Astrocyte (in vitro differentiated cells and primary cell): ENCODE measurements at regions not wholly inside any gene's neighbourhood (a gene's known extent, or its start where the extent isn't known, plus 50 kb on each side); places are given as distances from the start of the nearest gene placed in this dataset.

Experiments
- EZH2 ChIP-seq: IDR thresholded peaks from 2 replicates; pipeline ENCODE4 v1.6.1; 2012; ENCODE audit warnings: mild to moderate bottlenecking, low read length, inconsistent platforms; ENCODE audit not compliant: insufficient read depth
- TF ChIP-seq, protein P1 (sequence below): IDR thresholded peaks from 2 replicates; pipeline ENCODE4 v1.5.1; 2011; ENCODE audit warnings: low read depth, mild to moderate bottlenecking, inconsistent platforms, low read length, moderate library complexity; ENCODE audit not compliant: insufficient read depth

DNA sequence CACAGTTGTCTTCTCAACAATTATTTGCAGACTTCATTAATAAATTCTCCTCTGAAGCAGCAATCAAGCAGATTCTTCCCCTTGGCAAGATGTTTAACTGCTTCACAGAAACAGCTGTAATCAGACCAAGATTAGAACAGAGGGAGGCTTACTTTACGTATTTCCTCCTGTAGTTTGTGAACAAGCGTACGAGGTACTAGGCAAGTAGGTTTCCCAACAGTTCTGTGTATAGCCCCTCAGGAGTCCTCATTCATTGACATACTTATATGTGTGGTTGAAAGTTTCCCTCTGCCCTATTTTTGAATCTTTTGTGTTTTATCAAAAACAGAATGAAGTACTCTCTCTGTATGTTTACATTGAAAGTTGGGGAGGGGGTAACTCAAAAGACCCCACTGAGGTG, 128.0 kb downstream of the SPATA31D1 start:
- no peak for TF ChIP-seq EZH2
- TF ChIP-seq, protein P1, sequence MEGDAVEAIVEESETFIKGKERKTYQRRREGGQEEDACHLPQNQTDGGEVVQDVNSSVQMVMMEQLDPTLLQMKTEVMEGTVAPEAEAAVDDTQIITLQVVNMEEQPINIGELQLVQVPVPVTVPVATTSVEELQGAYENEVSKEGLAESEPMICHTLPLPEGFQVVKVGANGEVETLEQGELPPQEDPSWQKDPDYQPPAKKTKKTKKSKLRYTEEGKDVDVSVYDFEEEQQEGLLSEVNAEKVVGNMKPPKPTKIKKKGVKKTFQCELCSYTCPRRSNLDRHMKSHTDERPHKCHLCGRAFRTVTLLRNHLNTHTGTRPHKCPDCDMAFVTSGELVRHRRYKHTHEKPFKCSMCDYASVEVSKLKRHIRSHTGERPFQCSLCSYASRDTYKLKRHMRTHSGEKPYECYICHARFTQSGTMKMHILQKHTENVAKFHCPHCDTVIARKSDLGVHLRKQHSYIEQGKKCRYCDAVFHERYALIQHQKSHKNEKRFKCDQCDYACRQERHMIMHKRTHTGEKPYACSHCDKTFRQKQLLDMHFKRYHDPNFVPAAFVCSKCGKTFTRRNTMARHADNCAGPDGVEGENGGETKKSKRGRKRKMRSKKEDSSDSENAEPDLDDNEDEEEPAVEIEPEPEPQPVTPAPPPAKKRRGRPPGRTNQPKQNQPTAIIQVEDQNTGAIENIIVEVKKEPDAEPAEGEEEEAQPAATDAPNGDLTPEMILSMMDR: no peak
